ENCODE measurements at regions not wholly inside any gene's neighbourhood (a gene's known extent, or its start where the extent isn't known, plus 50 kb on each side); places are given as distances from the start of the nearest gene placed in this dataset.

GRCh38 chr1:221794079-221794670, 52.3 kb upstream of the DUSP10 start:
- TF ChIP-seq CTCF (conservative IDR thresholded peaks at IDR 0.05; ENCODE audit: low read depth, low read length) (no peak), EZH2phosphoT487 (IDR thresholded peaks at IDR 0.05; ENCODE audit: borderline replicate concordance, low read length) (no peak)

Data from PC-3 (cell line).